HUES6 (cell line): ENCODE measurements at regions not wholly inside any gene's neighbourhood (a gene's known extent, or its start where the extent isn't known, plus 50 kb on each side); places are given as distances from the start of the nearest gene placed in this dataset.
"Not testable (repeated sequence)": the region's sequence is repeated elsewhere in the genome, so short reads cannot be mapped to it uniquely, and the experiment has no call there.

Source experiments
- H3K27ac ChIP-seq: 2 replicates; pipeline ENCODE4 v1.7.0; 2013; ENCODE audit warnings: low read depth, mild to moderate bottlenecking, low read length, inconsistent platforms
- H3K27me3 ChIP-seq: 2 replicates; pipeline ENCODE4 v1.6.1; 2013; ENCODE audit warnings: low read length; ENCODE audit not compliant: control insufficient read depth, insufficient read depth
- H3K36me3 ChIP-seq: 2 replicates; pipeline ENCODE4 v1.6.1; 2013; ENCODE audit warnings: low read length; ENCODE audit not compliant: control insufficient read depth, insufficient read depth
- H3K4me1 ChIP-seq: 2 replicates; pipeline ENCODE4 v1.6.1; 2013; ENCODE audit warnings: low read length; ENCODE audit not compliant: control insufficient read depth, insufficient read depth
- H3K4me3 ChIP-seq: 2 replicates; pipeline ENCODE4 v1.5.1; 2013; ENCODE audit warnings: low read depth, low read length
- H3K9ac ChIP-seq: one replicate; pipeline ENCODE4 v1.6.1; 2013; ENCODE audit warnings: mild to moderate bottlenecking, low read length
- H3K9me3 ChIP-seq: 2 replicates; pipeline ENCODE4 v1.6.1; 2013; ENCODE audit warnings: low read depth, low read length; ENCODE audit not compliant: control insufficient read depth, insufficient read depth

GRCh38 chr6:15185111-15185510 is 60.8 kb upstream of the JARID2 start:
- not testable (repeated sequence) for H3K36me3 ChIP-seq, H3K4me1 ChIP-seq, H3K27me3 ChIP-seq, H3K4me3 ChIP-seq, H3K9ac ChIP-seq, H3K27ac ChIP-seq, H3K9me3 ChIP-seq

DNA sequence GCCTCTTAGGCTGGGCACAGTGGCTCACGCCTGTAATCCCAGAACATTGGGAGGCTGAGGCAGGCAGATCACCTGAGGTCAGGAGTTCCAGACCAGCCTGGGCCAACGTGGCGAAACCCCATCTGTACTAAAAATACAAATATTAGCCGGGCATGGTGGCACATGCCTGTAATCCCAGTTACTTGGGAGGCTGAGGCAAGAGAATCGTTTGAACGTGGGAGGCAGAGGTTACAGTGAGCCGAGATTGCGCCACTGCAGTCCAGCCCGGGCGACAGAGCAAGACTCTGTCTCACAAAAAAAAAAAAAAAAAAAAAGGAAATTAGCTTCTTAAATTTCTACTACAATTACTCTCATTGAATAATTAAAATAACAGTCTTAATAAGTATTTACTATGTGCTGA is 52.4 kb upstream of the JARID2 start:
- not testable (repeated sequence) for H3K9me3 ChIP-seq, H3K36me3 ChIP-seq, H3K4me1 ChIP-seq, H3K27ac ChIP-seq, H3K27me3 ChIP-seq, H3K4me3 ChIP-seq, H3K9ac ChIP-seq

GRCh38 chr6:15194453-15194852 is 51.4 kb upstream of the JARID2 start:
- Histone ChIP-seq H3K9ac (no peak overlapping the region), H3K36me3 (no peaks in the 10 kb centered on the region), H3K27ac (no peak overlapping the region), H3K9me3 (no peaks in the 10 kb centered on the region), H3K4me1 (no peaks in the 10 kb centered on the region), H3K27me3 (no peaks in the 10 kb centered on the region), H3K4me3 (no peak overlapping the region)
